ENCODE measurements at regions not wholly inside any gene's neighbourhood (a gene's known extent, or its start where the extent isn't known, plus 50 kb on each side); places are given as distances from the start of the nearest gene placed in this dataset.
A peak's percentile ranks its signal among the peaks of the same experiment; 100 is the strongest.

DNA sequence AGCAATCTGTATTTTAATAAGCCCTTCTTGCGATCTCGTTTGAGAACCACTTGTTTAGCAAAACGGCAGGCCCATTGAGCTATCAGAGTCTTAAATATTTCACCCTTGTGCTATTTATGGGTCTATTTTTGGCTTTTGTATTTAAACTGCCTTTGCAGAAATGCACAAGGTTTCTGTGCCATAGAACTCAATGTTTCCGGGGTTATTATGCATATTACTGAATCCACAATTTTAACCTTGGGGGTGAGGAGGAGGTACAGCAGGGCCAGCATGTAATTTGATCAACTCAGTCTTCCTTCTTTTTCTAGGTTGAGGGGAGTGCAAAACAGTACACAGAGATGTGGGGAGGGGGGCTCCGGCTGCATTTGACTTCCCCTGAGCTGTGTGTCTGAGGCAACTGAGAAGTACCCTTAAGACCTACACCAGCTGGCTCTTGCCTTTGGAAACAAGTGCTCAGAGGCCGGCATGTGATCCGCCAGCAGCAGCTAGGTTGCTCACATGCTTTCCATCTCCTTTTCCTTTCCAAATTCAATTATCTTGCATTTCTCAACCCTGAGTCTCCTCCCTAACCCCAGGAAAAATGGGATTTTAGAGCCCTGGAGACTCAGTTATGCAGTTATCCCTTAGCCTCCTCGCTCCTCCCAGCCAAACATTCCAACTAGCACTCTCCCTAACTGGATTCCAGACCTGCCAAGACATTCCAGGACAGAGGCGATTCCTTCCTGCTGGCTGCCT is 103.0 kb downstream of the HNRNPLL start:
- no peaks in the 10 kb centered on the region for H3K36me3 ChIP-seq
- WGBS, 5 donors = 59 to 82% (median 72%) methylated on average over 9 of the region's 9 CpGs
- DNase-seq = peak in 1 of 2 donors; percentile 38
- H3K4me3 ChIP-seq = no peak overlapping the region
- peaks cover 0 to 13% (median 8%) of the 10 kb centered on the region in 4 donors for H3K9me3 ChIP-seq
- peak overlapping the region in 3 of 5 donors; percentile 20 to 63 (median 30) for H3K27ac ChIP-seq
- H3K27me3 ChIP-seq = no peaks in the 10 kb centered on the region
- peaks cover 0 to 26% (median 12%) of the 10 kb centered on the region in 4 donors for H3K4me1 ChIP-seq
- TF ChIP-seq POLR2AphosphoS5 (IDR thresholded peaks at IDR 0.05) (peak in 1 of 3 donors; percentile 10), POLR2A (IDR thresholded peaks at IDR 0.05) (no peak)
- intact Hi-C loops (cut with DNase I; ENCODE audit: low total_unique reads) = no loop called here

DNA sequence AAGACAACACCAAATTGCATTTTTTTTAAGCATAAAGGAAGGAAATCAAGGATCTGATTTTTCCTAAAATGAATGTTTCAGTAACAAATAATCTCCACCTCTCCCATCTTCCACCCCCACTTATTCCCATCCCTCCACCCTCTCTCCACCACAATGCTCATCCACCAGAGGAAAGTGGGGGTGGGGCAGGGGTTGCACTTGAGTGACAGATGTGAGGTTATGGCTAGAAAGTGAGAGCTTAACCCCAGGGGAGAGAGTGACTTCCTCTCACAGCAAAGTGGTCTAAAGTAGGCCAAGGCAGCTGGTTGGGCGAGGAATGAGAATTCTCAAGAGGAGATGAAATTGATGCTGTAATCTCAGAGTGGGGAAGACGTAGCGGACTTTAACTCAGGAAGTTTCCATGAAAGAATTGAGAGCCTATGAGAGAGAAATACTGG is 104.7 kb downstream of the HNRNPLL start:
- no peak overlapping the region for H3K27ac ChIP-seq
- peak in 1 of 2 donors; percentile 58 for DNase-seq
- WGBS, 5 donors = 83 to 89% (median 89%) methylated on average over 3 of the region's 3 CpGs
- H3K4me1 ChIP-seq = peaks cover 0 to 26% (median 12%) of the 10 kb centered on the region in 4 donors
- H3K9me3 ChIP-seq = peaks cover 0 to 13% (median 8%) of the 10 kb centered on the region in 4 donors
- TF ChIP-seq EP300 (IDR thresholded peaks at IDR 0.05) (no peak), POLR2A (IDR thresholded peaks at IDR 0.05) (no peak), POLR2AphosphoS5 (IDR thresholded peaks at IDR 0.05) (no peak)
- TF ChIP-seq, protein P1, sequence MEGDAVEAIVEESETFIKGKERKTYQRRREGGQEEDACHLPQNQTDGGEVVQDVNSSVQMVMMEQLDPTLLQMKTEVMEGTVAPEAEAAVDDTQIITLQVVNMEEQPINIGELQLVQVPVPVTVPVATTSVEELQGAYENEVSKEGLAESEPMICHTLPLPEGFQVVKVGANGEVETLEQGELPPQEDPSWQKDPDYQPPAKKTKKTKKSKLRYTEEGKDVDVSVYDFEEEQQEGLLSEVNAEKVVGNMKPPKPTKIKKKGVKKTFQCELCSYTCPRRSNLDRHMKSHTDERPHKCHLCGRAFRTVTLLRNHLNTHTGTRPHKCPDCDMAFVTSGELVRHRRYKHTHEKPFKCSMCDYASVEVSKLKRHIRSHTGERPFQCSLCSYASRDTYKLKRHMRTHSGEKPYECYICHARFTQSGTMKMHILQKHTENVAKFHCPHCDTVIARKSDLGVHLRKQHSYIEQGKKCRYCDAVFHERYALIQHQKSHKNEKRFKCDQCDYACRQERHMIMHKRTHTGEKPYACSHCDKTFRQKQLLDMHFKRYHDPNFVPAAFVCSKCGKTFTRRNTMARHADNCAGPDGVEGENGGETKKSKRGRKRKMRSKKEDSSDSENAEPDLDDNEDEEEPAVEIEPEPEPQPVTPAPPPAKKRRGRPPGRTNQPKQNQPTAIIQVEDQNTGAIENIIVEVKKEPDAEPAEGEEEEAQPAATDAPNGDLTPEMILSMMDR (IDR thresholded peaks at IDR 0.05) = no peak
- intact Hi-C loops (cut with DNase I; ENCODE audit: low total_unique reads) = no loop called here
- no peak overlapping the region for H3K4me3 ChIP-seq
- no peaks in the 10 kb centered on the region for H3K36me3 ChIP-seq
- H3K27me3 ChIP-seq = no peaks in the 10 kb centered on the region

DNA sequence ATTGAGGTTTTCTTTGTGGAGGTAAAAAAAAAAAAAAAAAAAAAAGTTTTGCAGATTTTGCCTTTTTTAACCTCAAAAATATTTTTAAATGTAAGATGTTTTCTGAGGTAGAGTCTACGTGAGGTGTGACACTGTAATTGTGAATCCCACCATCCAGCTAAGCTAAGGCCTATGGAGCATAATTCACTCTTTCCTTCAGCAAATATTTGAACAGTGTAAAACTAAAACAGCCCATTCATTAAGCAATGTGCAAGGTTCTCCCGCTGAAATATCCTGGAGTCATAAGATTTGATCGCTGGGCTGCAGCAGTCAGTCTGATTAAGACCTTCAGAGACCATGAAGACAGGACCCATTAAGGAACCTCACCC is 105.1 kb downstream of the HNRNPLL start:
- Histone ChIP-seq H3K27me3 (no peaks in the 10 kb centered on the region), H3K27ac (no peak overlapping the region), H3K4me1 (peaks cover 0 to 26% (median 12%) of the 10 kb centered on the region in 4 donors), H3K4me3 (no peak overlapping the region), H3K36me3 (no peaks in the 10 kb centered on the region), H3K9me3 (peaks cover 0 to 12% (median 8%) of the 10 kb centered on the region in 4 donors)
- intact Hi-C loops (cut with DNase I; ENCODE audit: low total_unique reads) = no loop called here
- TF ChIP-seq EP300 (IDR thresholded peaks at IDR 0.05) (no peak), POLR2A (IDR thresholded peaks at IDR 0.05) (no peak), POLR2AphosphoS5 (IDR thresholded peaks at IDR 0.05) (no peak)
- TF ChIP-seq, protein P1 (IDR thresholded peaks at IDR 0.05) = no peak
- no peak for DNase-seq
- WGBS, 5 donors = 43 to 69% (median 55%) methylated on average over 3 of the region's 3 CpGs

DNA sequence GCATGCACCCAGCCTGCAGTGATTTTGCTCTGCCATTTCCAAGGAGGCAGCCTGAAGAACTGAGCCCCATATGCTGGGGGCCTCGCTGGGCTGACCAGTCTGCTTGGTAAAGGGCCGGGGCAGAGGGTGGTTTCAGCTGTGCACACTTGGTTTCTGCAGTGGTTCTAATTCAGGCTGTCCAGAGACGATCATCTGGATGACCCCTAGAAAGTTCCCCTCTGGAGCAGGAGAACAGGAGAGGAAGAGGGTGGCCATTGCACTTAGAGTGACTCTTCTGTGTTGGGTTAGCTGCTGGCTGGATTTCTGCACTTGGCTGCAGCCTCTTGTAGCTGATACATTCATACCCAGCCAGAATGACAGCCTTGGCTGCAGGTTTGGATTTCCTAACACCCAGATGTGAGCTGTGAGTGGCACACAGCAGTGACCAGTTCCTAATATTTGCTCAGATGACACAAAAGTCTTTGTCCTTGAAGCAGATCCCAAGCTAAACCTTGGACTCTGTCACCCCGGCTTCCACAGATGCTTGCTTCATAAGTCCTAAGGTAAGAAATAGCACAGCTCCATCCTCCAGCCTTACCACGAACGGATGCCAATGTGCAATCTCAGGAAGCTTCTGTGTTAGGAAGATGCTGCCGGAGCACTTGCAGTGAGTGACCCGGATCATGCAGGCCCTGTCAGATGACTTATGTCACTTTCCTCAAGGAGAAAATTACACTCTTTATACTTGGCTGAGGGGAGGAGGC is 105.6 kb downstream of the HNRNPLL start:
- intact Hi-C loops (cut with DNase I; ENCODE audit: low total_unique reads) = no loop called here
- no peak overlapping the region for H3K27ac ChIP-seq
- 75 to 89% (median 85%) methylated on average over 7 to 8 of the region's 8 CpGs for WGBS, 5 donors
- no peak for DNase-seq
- H3K4me3 ChIP-seq = no peak overlapping the region
- H3K27me3 ChIP-seq = no peaks in the 10 kb centered on the region
- H3K36me3 ChIP-seq = no peaks in the 10 kb centered on the region
- TF ChIP-seq, protein P1 (IDR thresholded peaks at IDR 0.05) = no peak
- TF ChIP-seq POLR2A (IDR thresholded peaks at IDR 0.05) (no peak), POLR2AphosphoS5 (IDR thresholded peaks at IDR 0.05) (no peak), EP300 (IDR thresholded peaks at IDR 0.05) (no peak)
- peaks cover 0 to 7% (median 5%) of the 10 kb centered on the region in 4 donors for H3K9me3 ChIP-seq
- H3K4me1 ChIP-seq = peaks cover 0 to 26% (median 12%) of the 10 kb centered on the region in 4 donors

Data from stomach (tissue), 8 donors.